PFSK-1 (cell line): ENCODE measurements at regions not wholly inside any gene's neighbourhood (a gene's known extent, or its start where the extent isn't known, plus 50 kb on each side); places are given as distances from the start of the nearest gene placed in this dataset.

ENCODE experiments used
- FOXP2 ChIP-seq: optimal IDR thresholded peaks from 2 replicates; pipeline ENCODE3; 2011; ENCODE audit warnings: borderline replicate concordance, control low read depth, inconsistent platforms; ENCODE audit not compliant: insufficient read depth; ENCODE audit errors: extremely low read length, extremely low read depth
- POLR2AphosphoS5 ChIP-seq: IDR thresholded peaks from 2 replicates; pipeline ENCODE4 v1.6.1; 2012; ENCODE audit warnings: low read depth, mild to moderate bottlenecking, control low read depth, low read length, moderate library complexity
- REST ChIP-seq, 2 experiments: IDR thresholded peaks; 2 replicates each; pipeline versions ENCODE4 v1.6.1 to v1.8.0; 2011 to 2012; ENCODE audit warnings: low read depth in 2 of 2, low read length in 2 of 2, control low read depth in 1 of 2, inconsistent platforms in 1 of 2, mild to moderate bottlenecking in 1 of 2, moderate library complexity in 1 of 2; ENCODE audit not compliant: insufficient read depth in 1 of 2
- SIN3A ChIP-seq: IDR thresholded peaks from 2 replicates; pipeline ENCODE4 v1.6.1; 2012; ENCODE audit warnings: mild to moderate bottlenecking, low read length, moderate library complexity, borderline replicate concordance; ENCODE audit not compliant: insufficient read depth
- TAF1 ChIP-seq: IDR thresholded peaks from 2 replicates; pipeline ENCODE4 v1.6.1; 2012; ENCODE audit warnings: low read length, control low read depth, borderline replicate concordance; ENCODE audit not compliant: insufficient read depth

DNA sequence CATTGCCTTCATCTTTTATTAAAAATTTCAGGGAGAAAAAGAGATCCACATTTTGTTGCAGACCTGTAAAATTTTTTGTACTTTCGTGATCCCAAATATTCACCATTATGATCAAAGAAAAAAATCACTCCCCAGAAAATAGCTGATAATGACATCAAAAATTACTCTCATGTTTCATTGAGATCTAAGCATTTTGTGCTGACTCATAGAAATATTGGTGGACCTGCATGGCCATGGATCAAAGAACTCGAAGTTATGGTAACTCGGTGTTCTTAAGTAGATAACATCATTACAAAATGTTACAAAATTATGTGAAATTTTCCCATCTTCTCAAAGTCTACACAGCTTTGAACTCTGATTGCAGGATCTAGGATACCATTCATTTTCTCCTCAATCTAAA lies 135.8 kb downstream of the PTGER3 start:
- no peak for TF ChIP-seq FOXP2

DNA sequence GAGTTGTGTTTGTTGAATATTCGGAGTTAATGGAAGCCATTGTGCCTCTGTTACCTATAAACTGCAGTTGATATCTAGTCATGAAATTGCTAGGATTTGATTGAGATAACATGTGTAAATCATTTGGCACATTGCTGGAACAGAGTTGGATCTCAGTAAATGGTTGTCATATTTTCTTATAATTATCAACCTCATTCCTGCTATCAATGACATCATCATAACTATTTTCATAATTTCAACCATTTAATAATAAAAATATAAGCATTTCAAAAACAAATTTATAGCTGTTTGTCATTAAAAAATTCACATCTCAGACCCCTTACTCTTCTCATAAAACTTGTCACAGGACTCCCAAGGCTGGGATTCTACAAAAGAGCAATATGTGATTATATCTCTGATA lies 133.4 kb downstream of the PTGER3 start:
- TF ChIP-seq TAF1 (no peak), REST (IDR thresholded peaks at IDR 0.05; ENCODE audit: insufficient read depth in 1 of 2, low read depth in 2 of 2, low read length in 2 of 2) (no peak), SIN3A (no peak), POLR2AphosphoS5 (no peak)

GRCh38 chr1:70915258-70916033 lies 132.2 kb downstream of the PTGER3 start:
- TF ChIP-seq TAF1, result no peak
- TF ChIP-seq FOXP2, result no peak
- no peak for TF ChIP-seq REST (IDR thresholded peaks at IDR 0.05; ENCODE audit: insufficient read depth in 1 of 2, low read depth in 2 of 2, low read length in 2 of 2)
- TF ChIP-seq POLR2AphosphoS5, result no peak
- TF ChIP-seq SIN3A, result no peak

GRCh38 chr1:70916034-70916427 lies 131.6 kb downstream of the PTGER3 start:
- TF ChIP-seq REST (IDR thresholded peaks at IDR 0.05; ENCODE audit: insufficient read depth in 1 of 2, low read depth in 2 of 2, low read length in 2 of 2) (no peak), TAF1 (no peak), FOXP2 (no peak), POLR2AphosphoS5 (no peak), SIN3A (no peak)

- no peak for TF ChIP-seq FOXP2
- TF ChIP-seq TAF1, result no peak
- no peak for TF ChIP-seq POLR2AphosphoS5
- TF ChIP-seq REST (IDR thresholded peaks at IDR 0.05; ENCODE audit: insufficient read depth in 1 of 2, low read depth in 2 of 2, low read length in 2 of 2), result no peak
- no peak for TF ChIP-seq SIN3A
Observed at GRCh38 chr1:70919706-70920323, 127.8 kb downstream of the PTGER3 start.
